ENCODE measurements at regions not wholly inside any gene's neighbourhood (a gene's known extent, or its start where the extent isn't known, plus 50 kb on each side); places are given as distances from the start of the nearest gene placed in this dataset.

GRCh38 chr14:35938770-35939169 lies 112.6 kb downstream of the BRMS1L start (continued):
- TF ChIP-seq, protein P1, sequence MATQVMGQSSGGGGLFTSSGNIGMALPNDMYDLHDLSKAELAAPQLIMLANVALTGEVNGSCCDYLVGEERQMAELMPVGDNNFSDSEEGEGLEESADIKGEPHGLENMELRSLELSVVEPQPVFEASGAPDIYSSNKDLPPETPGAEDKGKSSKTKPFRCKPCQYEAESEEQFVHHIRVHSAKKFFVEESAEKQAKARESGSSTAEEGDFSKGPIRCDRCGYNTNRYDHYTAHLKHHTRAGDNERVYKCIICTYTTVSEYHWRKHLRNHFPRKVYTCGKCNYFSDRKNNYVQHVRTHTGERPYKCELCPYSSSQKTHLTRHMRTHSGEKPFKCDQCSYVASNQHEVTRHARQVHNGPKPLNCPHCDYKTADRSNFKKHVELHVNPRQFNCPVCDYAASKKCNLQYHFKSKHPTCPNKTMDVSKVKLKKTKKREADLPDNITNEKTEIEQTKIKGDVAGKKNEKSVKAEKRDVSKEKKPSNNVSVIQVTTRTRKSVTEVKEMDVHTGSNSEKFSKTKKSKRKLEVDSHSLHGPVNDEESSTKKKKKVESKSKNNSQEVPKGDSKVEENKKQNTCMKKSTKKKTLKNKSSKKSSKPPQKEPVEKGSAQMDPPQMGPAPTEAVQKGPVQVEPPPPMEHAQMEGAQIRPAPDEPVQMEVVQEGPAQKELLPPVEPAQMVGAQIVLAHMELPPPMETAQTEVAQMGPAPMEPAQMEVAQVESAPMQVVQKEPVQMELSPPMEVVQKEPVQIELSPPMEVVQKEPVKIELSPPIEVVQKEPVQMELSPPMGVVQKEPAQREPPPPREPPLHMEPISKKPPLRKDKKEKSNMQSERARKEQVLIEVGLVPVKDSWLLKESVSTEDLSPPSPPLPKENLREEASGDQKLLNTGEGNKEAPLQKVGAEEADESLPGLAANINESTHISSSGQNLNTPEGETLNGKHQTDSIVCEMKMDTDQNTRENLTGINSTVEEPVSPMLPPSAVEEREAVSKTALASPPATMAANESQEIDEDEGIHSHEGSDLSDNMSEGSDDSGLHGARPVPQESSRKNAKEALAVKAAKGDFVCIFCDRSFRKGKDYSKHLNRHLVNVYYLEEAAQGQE (IDR thresholded peaks at IDR 0.05; ENCODE audit: low read depth, low read length) = no peak
- TF ChIP-seq FOSL2 (IDR thresholded peaks at IDR 0.05; ENCODE audit: borderline replicate concordance, low read depth) (no peak), EP300 (IDR thresholded peaks at IDR 0.05; ENCODE audit: borderline replicate concordance in 1 of 2, low read depth in 1 of 2, low read length in 1 of 2) (no peak), CHD2 (IDR thresholded peaks at IDR 0.05; ENCODE audit: low read length, partially characterized antibody) (no peak)

- Histone ChIP-seq H3K4me2 (no peak overlapping the region), H3K27ac (ENCODE audit: low read depth in 2 of 2, low read length in 1 of 2) (no peak overlapping the region), H3K27me3 (ENCODE audit: insufficient read depth) (no peaks in the 10 kb centered on the region; the same call in 1 of the 2 replicates), H3K4me1 (ENCODE audit: control insufficient read depth in 1 of 2, insufficient read depth in 2 of 2, low read depth in 1 of 2, low read length in 1 of 2) (no peaks in the 10 kb centered on the region), H3K9me2 (no peaks in the 10 kb centered on the region), H3K9me3 (no peaks in the 10 kb centered on the region), H4K20me1 (ENCODE audit: insufficient read depth) (no peaks in the 10 kb centered on the region), H3F3A (replicated peaks; ENCODE audit: insufficient read depth) (no peaks in the 10 kb centered on the region), H2AFZ (ENCODE audit: low read depth) (no peak overlapping the region; the same call in 1 of the 2 replicates), H3K36me3 (replicated peaks in 1 of 2; ENCODE audit: control insufficient read depth in 1 of 2, insufficient read depth in 2 of 2, low read length in 1 of 2) (no peaks in the 10 kb centered on the region), H3K4me3 (ENCODE audit: low read depth in 2 of 2, low read length in 1 of 2) (no peak overlapping the region), H3K79me2 (ENCODE audit: insufficient read depth) (no peaks in the 10 kb centered on the region), H3K9ac (no peak overlapping the region)
- no peak for DNase-seq
- TF ChIP-seq NRF1 (IDR thresholded peaks at IDR 0.05; ENCODE audit: low read depth, low read length) = no peak
- TF ChIP-seq CHD2 (IDR thresholded peaks at IDR 0.05; ENCODE audit: low read length, partially characterized antibody) = no peak
- no peak for TF ChIP-seq MXI1 (IDR thresholded peaks at IDR 0.05; ENCODE audit: low read depth, low read length)
- no peak for TF ChIP-seq GATA2 (CRISPR knock-in tag; IDR thresholded peaks at IDR 0.05)
- CTCF ChIA-PET = interaction anchor here (1.0 to 1.6 kb wide), 4 partner anchors 10 to 135 kb away, joined by 3 to 4 read pairs (median 3); no protein-coding TSS in a partner anchor
- POLR2A ChIA-PET = no interaction called here
- WGBS (ENCODE audit: low lambda C conversion rate) = 2% methylated on average over 2 of the region's 2 CpGs
Measured at GRCh38 chr14:35934499-35934898, 108.4 kb downstream of the BRMS1L start.

GRCh38 chr14:35932659-35933159 lies 106.6 kb downstream of the BRMS1L start:
- WGBS (ENCODE audit: low lambda C conversion rate) = 20% methylated on average over 13 of the region's 13 CpGs
- CTCF ChIA-PET = interaction anchor here (0.6 to 1.6 kb wide), 2 partner anchors 27 to 53 kb away, joined by 3 to 4 read pairs; no protein-coding TSS in a partner anchor
- H3K36me3 ChIP-seq (replicated peaks in 1 of 2; ENCODE audit: control insufficient read depth in 1 of 2, insufficient read depth in 2 of 2, low read length in 1 of 2) = no peaks in the 10 kb centered on the region
- H4K20me1 ChIP-seq (ENCODE audit: insufficient read depth) = no peaks in the 10 kb centered on the region
- H3K4me3 ChIP-seq (ENCODE audit: low read depth in 2 of 2, low read length in 1 of 2) = no peak overlapping the region
- no peak overlapping the region for H3K27ac ChIP-seq (ENCODE audit: low read depth in 2 of 2, low read length in 1 of 2)
- no peaks in the 10 kb centered on the region for H3K9me3 ChIP-seq
- no peaks in the 10 kb centered on the region for H3F3A ChIP-seq (replicated peaks; ENCODE audit: insufficient read depth)
- H3K4me1 ChIP-seq (ENCODE audit: control insufficient read depth in 1 of 2, insufficient read depth in 2 of 2, low read depth in 1 of 2, low read length in 1 of 2) = no peaks in the 10 kb centered on the region
- no peak overlapping the region for H2AFZ ChIP-seq (ENCODE audit: low read depth)
- POLR2A ChIA-PET = no interaction called here
- no peak overlapping the region for H3K9ac ChIP-seq
- no peaks in the 10 kb centered on the region; the same call in 1 of the 2 replicates for H3K27me3 ChIP-seq (ENCODE audit: insufficient read depth)
- no peaks in the 10 kb centered on the region for H3K9me2 ChIP-seq
- H3K79me2 ChIP-seq (ENCODE audit: insufficient read depth) = no peaks in the 10 kb centered on the region
- DNase-seq = no peak
- peak overlapping the region; percentile 10; the same call in 1 of the 2 replicates for H3K4me2 ChIP-seq
- no peak for TF ChIP-seq RAD21 (IDR thresholded peaks at IDR 0.05; ENCODE audit: low read length)
- no peak for TF ChIP-seq GATA2 (CRISPR knock-in tag; IDR thresholded peaks at IDR 0.05)
- no peak for TF ChIP-seq MXI1 (IDR thresholded peaks at IDR 0.05; ENCODE audit: low read depth, low read length)
- TF ChIP-seq, protein P2, sequence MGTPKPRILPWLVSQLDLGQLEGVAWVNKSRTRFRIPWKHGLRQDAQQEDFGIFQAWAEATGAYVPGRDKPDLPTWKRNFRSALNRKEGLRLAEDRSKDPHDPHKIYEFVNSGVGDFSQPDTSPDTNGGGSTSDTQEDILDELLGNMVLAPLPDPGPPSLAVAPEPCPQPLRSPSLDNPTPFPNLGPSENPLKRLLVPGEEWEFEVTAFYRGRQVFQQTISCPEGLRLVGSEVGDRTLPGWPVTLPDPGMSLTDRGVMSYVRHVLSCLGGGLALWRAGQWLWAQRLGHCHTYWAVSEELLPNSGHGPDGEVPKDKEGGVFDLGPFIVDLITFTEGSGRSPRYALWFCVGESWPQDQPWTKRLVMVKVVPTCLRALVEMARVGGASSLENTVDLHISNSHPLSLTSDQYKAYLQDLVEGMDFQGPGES (IDR thresholded peaks at IDR 0.05; ENCODE audit: low read depth, low read length) = no peak
- TF ChIP-seq, protein P3, sequence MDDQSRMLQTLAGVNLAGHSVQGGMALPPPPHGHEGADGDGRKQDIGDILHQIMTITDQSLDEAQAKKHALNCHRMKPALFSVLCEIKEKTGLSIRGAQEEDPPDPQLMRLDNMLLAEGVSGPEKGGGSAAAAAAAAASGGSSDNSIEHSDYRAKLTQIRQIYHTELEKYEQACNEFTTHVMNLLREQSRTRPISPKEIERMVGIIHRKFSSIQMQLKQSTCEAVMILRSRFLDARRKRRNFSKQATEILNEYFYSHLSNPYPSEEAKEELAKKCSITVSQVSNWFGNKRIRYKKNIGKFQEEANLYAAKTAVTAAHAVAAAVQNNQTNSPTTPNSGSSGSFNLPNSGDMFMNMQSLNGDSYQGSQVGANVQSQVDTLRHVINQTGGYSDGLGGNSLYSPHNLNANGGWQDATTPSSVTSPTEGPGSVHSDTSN (IDR thresholded peaks at IDR 0.05) = no peak
- no peak for TF ChIP-seq EZH2phosphoT487 (IDR thresholded peaks at IDR 0.05; ENCODE audit: borderline replicate concordance, low read depth)
- no peak for TF ChIP-seq TAF1 (IDR thresholded peaks at IDR 0.05; ENCODE audit: borderline replicate concordance, low read depth, low read length)
- TF ChIP-seq RCOR1 (IDR thresholded peaks at IDR 0.05; ENCODE audit: low read length) = no peak
- TF ChIP-seq EP300 (IDR thresholded peaks at IDR 0.05; ENCODE audit: borderline replicate concordance in 1 of 2, low read depth in 1 of 2, low read length in 1 of 2) = no peak
- TF ChIP-seq YY1 (IDR thresholded peaks at IDR 0.05; ENCODE audit: low read depth) = no peak
- TF ChIP-seq, protein P4, sequence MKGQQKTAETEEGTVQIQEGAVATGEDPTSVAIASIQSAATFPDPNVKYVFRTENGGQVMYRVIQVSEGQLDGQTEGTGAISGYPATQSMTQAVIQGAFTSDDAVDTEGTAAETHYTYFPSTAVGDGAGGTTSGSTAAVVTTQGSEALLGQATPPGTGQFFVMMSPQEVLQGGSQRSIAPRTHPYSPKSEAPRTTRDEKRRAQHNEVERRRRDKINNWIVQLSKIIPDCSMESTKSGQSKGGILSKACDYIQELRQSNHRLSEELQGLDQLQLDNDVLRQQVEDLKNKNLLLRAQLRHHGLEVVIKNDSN (IDR thresholded peaks at IDR 0.05; ENCODE audit: borderline replicate concordance, low read depth) = no peak
- no peak for TF ChIP-seq GABPA (IDR thresholded peaks at IDR 0.05; ENCODE audit: low read depth)
- TF ChIP-seq NFIC (IDR thresholded peaks at IDR 0.05; ENCODE audit: borderline replicate concordance) = no peak
- no peak for TF ChIP-seq SIN3A (IDR thresholded peaks at IDR 0.05; ENCODE audit: borderline replicate concordance, low read depth, low read length)
- TF ChIP-seq FOSL2 (IDR thresholded peaks at IDR 0.05; ENCODE audit: borderline replicate concordance, low read depth) = no peak
- TF ChIP-seq RFX5 (IDR thresholded peaks at IDR 0.05; ENCODE audit: low read length) = no peak
